ENCODE measurements at regions not wholly inside any gene's neighbourhood (a gene's known extent, or its start where the extent isn't known, plus 50 kb on each side); places are given as distances from the start of the nearest gene placed in this dataset.

DNA sequence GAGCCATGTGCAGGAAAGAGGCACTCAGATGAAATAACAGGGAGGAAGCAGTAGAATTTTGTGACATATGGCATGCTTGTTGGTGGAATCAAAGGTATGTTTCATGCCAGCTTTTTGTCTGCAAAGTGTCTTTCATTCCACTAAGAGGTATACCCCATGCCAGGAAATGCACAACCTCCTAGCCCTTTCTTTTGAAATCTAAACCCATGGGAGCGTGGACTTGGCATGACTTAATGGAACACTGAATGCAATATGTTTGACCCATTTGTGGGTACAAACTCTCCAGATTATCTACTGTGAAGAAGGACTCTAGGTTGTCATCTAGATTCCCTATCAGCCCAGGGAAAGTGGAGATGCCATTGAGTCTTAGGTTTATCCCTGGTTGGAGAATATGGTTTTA is 338.3 kb upstream of the TEX13C start:
- no peaks in the 10 kb centered on the region for H3K23me2 ChIP-seq (ENCODE audit: insufficient read length, low read depth, low read length, poor library complexity, severe bottlenecking)
- no peak overlapping the region for H3K14ac ChIP-seq (ENCODE audit: insufficient read depth, low read length)
- Mint-ChIP-seq H3K27ac (no peak overlapping the region), H3K36me3 (ENCODE audit: insufficient read depth in 1 of 3, low read depth in 3 of 3) (no peaks in the 10 kb centered on the region), H3K9me3 (no peaks in the 10 kb centered on the region; a peak in 2 of 5 replicates), H3K4me3 (no peak overlapping the region), H3K4me1 (peaks cover 6 to 9% of the 10 kb centered on the region in 2 experiments), H3K27me3 (ENCODE audit: low read depth) (no peaks in the 10 kb centered on the region)
- H2BK120ac ChIP-seq (ENCODE audit: low read depth, low read length, poor library complexity, severe bottlenecking), result no peak overlapping the region
- no peak overlapping the region for H2BK20ac ChIP-seq (ENCODE audit: low read depth, low read length, poor library complexity, severe bottlenecking)
- H2BK5ac ChIP-seq (ENCODE audit: insufficient read length, low read length), result no peak overlapping the region
- H4K8ac ChIP-seq (replicated peaks; ENCODE audit: insufficient read length, low read depth, low read length), result no peak overlapping the region
- WGBS (ENCODE audit: extremely low coverage, insufficient read length, low lambda C conversion rate), result no CpG with 5 or more reads among the region's 1 CpG
- H2BK12ac ChIP-seq (ENCODE audit: insufficient read length, low read depth, low read length), result no peak overlapping the region
- H2AK5ac ChIP-seq (ENCODE audit: insufficient read length, low read length), result no peak overlapping the region
- H4K20me1 ChIP-seq (ENCODE audit: control insufficient read depth, insufficient read depth, insufficient read length), result no peaks in the 10 kb centered on the region
- no peaks in the 10 kb centered on the region for H3K79me2 ChIP-seq (ENCODE audit: insufficient read depth, low read length)
- no peak overlapping the region for H3K4me2 ChIP-seq (ENCODE audit: insufficient read depth, insufficient read length, low read length)
- no peaks in the 10 kb centered on the region; the same call in 1 of the 2 replicates for H3K4me1 ChIP-seq (ENCODE audit: insufficient read depth, low read length)
- no peak overlapping the region for H4K5ac ChIP-seq (ENCODE audit: insufficient read length, low read depth, low read length)
- TF ChIP-seq, protein P1, sequence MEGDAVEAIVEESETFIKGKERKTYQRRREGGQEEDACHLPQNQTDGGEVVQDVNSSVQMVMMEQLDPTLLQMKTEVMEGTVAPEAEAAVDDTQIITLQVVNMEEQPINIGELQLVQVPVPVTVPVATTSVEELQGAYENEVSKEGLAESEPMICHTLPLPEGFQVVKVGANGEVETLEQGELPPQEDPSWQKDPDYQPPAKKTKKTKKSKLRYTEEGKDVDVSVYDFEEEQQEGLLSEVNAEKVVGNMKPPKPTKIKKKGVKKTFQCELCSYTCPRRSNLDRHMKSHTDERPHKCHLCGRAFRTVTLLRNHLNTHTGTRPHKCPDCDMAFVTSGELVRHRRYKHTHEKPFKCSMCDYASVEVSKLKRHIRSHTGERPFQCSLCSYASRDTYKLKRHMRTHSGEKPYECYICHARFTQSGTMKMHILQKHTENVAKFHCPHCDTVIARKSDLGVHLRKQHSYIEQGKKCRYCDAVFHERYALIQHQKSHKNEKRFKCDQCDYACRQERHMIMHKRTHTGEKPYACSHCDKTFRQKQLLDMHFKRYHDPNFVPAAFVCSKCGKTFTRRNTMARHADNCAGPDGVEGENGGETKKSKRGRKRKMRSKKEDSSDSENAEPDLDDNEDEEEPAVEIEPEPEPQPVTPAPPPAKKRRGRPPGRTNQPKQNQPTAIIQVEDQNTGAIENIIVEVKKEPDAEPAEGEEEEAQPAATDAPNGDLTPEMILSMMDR (conservative IDR thresholded peaks at IDR 0.05), result no peak
- no peaks in the 10 kb centered on the region for H3K27me3 ChIP-seq (ENCODE audit: insufficient read depth, low read length)
- no peak overlapping the region for H4K91ac ChIP-seq (ENCODE audit: insufficient read length, low read depth, low read length)
- no peak overlapping the region for H3K4ac ChIP-seq (ENCODE audit: low read depth, low read length)
- H2AFZ ChIP-seq (ENCODE audit: low read length), result no peak overlapping the region
- H3K79me1 ChIP-seq (ENCODE audit: insufficient read depth, low read depth, low read length, poor library complexity, severe bottlenecking), result no peaks in the 10 kb centered on the region
- no peak overlapping the region for H3K9ac ChIP-seq (ENCODE audit: extremely low read depth, insufficient read length, low read length)
- H3K9me3 ChIP-seq (ENCODE audit: control insufficient read depth, low read depth, low read length), result no peaks in the 10 kb centered on the region
- H3T11ph ChIP-seq (ENCODE audit: low read length), result no peak overlapping the region
- H3K56ac ChIP-seq (ENCODE audit: insufficient read length, low read depth, low read length), result no peak overlapping the region
- no peak overlapping the region for H3K27ac ChIP-seq (ENCODE audit: insufficient read length, low read depth, low read length)
- DNase-seq, result no peak
- H2BK15ac ChIP-seq (ENCODE audit: low read depth, low read length), result no peak overlapping the region
- no peak overlapping the region for H3K23ac ChIP-seq (ENCODE audit: insufficient read length, low read depth, low read length)
- H3K18ac ChIP-seq (ENCODE audit: insufficient read length, low read depth, low read length), result no peak overlapping the region
